IMR-90 (cell line): ENCODE measurements at regions not wholly inside any gene's neighbourhood (a gene's known extent, or its start where the extent isn't known, plus 50 kb on each side); places are given as distances from the start of the nearest gene placed in this dataset.

Source experiments
- ATAC-seq: fragments of 200-7000 bp; cut with Tn5 transposase; 2 replicates; pipeline ENCODE4 v1.9.1; 2020; ENCODE audit warnings: low read depth, mild to moderate bottlenecking, moderate library complexity
- BruUV-seq: library from RNA; stranded (reverse); fragments of 400-500 nt; replicated peaks from 2 replicates; lab custom pipeline; 2021; lab: Mats Ljungman, UMichigan
- CTCF ChIA-PET: fragments of 300-600 bp; formaldehyde crosslinking; extraction: SDS; loops from one replicate; lab custom pipeline; 2021; ENCODE audit warnings: antibody characterized with exemption; lab: Yijun Ruan, JAX
- POLR2A ChIA-PET: fragments of 300-600 bp; sonication (Branson Sonifier 250); formaldehyde crosslinking; loops from one replicate; lab custom pipeline; 2022; ENCODE audit warnings: antibody characterized with exemption; ENCODE audit not compliant: unreplicated experiment; lab: Charles Lee
- DNase-seq: peaks from one replicate; pipeline ENCODE4 v3.0.0; 2013
- H2AFZ ChIP-seq: replicated peaks from 2 replicates; pipeline ENCODE3; 2013; ENCODE audit warnings: low read length, mild to moderate bottlenecking; ENCODE audit not compliant: poor library complexity
- H2AK5ac ChIP-seq: 2 replicates; pipeline ENCODE4 v1.6.1; 2013; ENCODE audit warnings: low read depth, low read length, inconsistent platforms
- H2AK9ac ChIP-seq: replicated peaks from 2 replicates; pipeline ENCODE3; 2013; ENCODE audit warnings: mild to moderate bottlenecking, low read depth, low read length, moderate library complexity; ENCODE audit not compliant: poor library complexity
- H2BK120ac ChIP-seq: 2 replicates; pipeline ENCODE4 v1.6.1; 2013; ENCODE audit warnings: low read depth, low read length, inconsistent platforms
- H2BK15ac ChIP-seq: 3 replicates; pipeline ENCODE4 v1.6.1; 2013; ENCODE audit warnings: low read depth, low read length, inconsistent platforms
- H2BK20ac ChIP-seq: 2 replicates; pipeline ENCODE4 v1.6.1; 2013; ENCODE audit warnings: low read depth, mild to moderate bottlenecking, inconsistent platforms, low read length, moderate library complexity
- H2BK5ac ChIP-seq: 2 replicates; pipeline ENCODE4 v1.6.1; 2013; ENCODE audit warnings: mild to moderate bottlenecking, low read depth, low read length, inconsistent platforms; ENCODE audit not compliant: poor library complexity, severe bottlenecking
- H3K14ac ChIP-seq: replicated peaks from 2 replicates; pipeline ENCODE4 v1.6.1; 2013; ENCODE audit warnings: low read depth, low read length, inconsistent platforms
- H3K18ac ChIP-seq: 2 replicates; pipeline ENCODE4 v1.6.1; 2013; ENCODE audit warnings: low read depth, low read length, control low read depth
- H3K23ac ChIP-seq: 2 replicates; pipeline ENCODE4 v1.6.1; 2013; ENCODE audit warnings: low read depth, low read length, inconsistent platforms
- H3K27ac ChIP-seq: 2 replicates; pipeline ENCODE4 v1.5.1; 2013; ENCODE audit warnings: mild to moderate bottlenecking, control low read depth, low read length; ENCODE audit not compliant: insufficient read depth
- H3K27me3 ChIP-seq: 2 replicates; pipeline ENCODE4 v1.6.1; 2013; ENCODE audit warnings: low read length; ENCODE audit not compliant: control insufficient read depth, insufficient read depth
- H3K36me3 ChIP-seq: 2 replicates; pipeline ENCODE4 v1.6.1; 2013; ENCODE audit warnings: low read length, mixed read lengths; ENCODE audit not compliant: control insufficient read depth, insufficient read depth
- H3K4ac ChIP-seq: 2 replicates; pipeline ENCODE4 v1.6.1; 2013; ENCODE audit warnings: low read depth, low read length, inconsistent platforms
- H3K4me1 ChIP-seq: 2 replicates; pipeline ENCODE4 v1.6.1; 2013; ENCODE audit warnings: low read length, mixed read lengths; ENCODE audit not compliant: control insufficient read depth, insufficient read depth
- H3K4me2 ChIP-seq: 2 replicates; pipeline ENCODE4 v1.6.1; 2013; ENCODE audit warnings: low read depth, mild to moderate bottlenecking, control low read depth, low read length, moderate library complexity
- H3K4me3 ChIP-seq: 2 replicates; pipeline ENCODE4 v1.5.1; 2013; ENCODE audit warnings: low read depth, mild to moderate bottlenecking, control low read depth, low read length, moderate library complexity; ENCODE audit not compliant: insufficient read depth
- H3K56ac ChIP-seq: 2 replicates; pipeline ENCODE4 v1.6.1; 2013; ENCODE audit warnings: low read length, inconsistent platforms; ENCODE audit not compliant: insufficient read depth; ENCODE audit errors: extremely low read depth
- H3K79me1 ChIP-seq, 2 experiments: 2 replicates each; pipeline ENCODE4 v1.6.1; 2013; ENCODE audit warnings: low read length in 2 of 2, inconsistent platforms in 1 of 2, low read depth in 1 of 2
- H3K9ac ChIP-seq: 2 replicates; pipeline ENCODE4 v1.6.1; 2013; ENCODE audit warnings: low read depth, low read length, control low read depth
- H3K9me1 ChIP-seq: 2 replicates; pipeline ENCODE4 v1.6.1; 2013; ENCODE audit warnings: low read length, inconsistent platforms; ENCODE audit not compliant: insufficient read depth
- H3K9me3 ChIP-seq: 2 replicates; pipeline ENCODE4 v1.6.1; 2013; ENCODE audit warnings: low read length; ENCODE audit not compliant: control insufficient read depth, insufficient read depth
- H4K20me1 ChIP-seq: 2 replicates; pipeline ENCODE4 v1.6.1; 2013; ENCODE audit warnings: low read length, inconsistent platforms; ENCODE audit not compliant: insufficient read depth
- H4K5ac ChIP-seq: 2 replicates; pipeline ENCODE4 v1.6.1; 2013; ENCODE audit warnings: mild to moderate bottlenecking, low read depth, low read length, control low read depth
- H4K8ac ChIP-seq, 2 experiments: 2 replicates each; pipeline ENCODE4 v1.6.1; 2013; ENCODE audit warnings: low read depth in 2 of 2, low read length in 2 of 2, control low read depth in 1 of 2, inconsistent platforms in 1 of 2
- H4K91ac ChIP-seq: 2 replicates; pipeline ENCODE4 v1.6.1; 2013; ENCODE audit warnings: low read depth, low read length, inconsistent platforms; ENCODE audit not compliant: insufficient read depth
- BHLHE40 ChIP-seq: fragments of 150-350 bp; IDR thresholded peaks from 2 replicates; pipeline ENCODE4 v1.6.1; 2016; ENCODE audit warnings: mild to moderate bottlenecking, low read depth, low read length
- CHD1 ChIP-seq: IDR thresholded peaks from 2 replicates; pipeline ENCODE4 v1.6.1; 2012; ENCODE audit warnings: low read depth, low read length, improper control_type of control experiment
- CTCF ChIP-seq: conservative IDR thresholded peaks from 2 replicates; pipeline ENCODE4 v1.5.1; 2012; ENCODE audit warnings: mild to moderate bottlenecking, low read depth, low read length, improper control_type of control experiment
- FOS ChIP-seq: fragments of 150-350 bp; IDR thresholded peaks from 2 replicates; pipeline ENCODE4 v1.6.1; 2016; ENCODE audit warnings: low read depth, low read length
- MAFK ChIP-seq: IDR thresholded peaks from 2 replicates; pipeline ENCODE4 v1.6.1; 2012; ENCODE audit warnings: low read depth, low read length, improper control_type of control experiment
- RAD21 ChIP-seq: IDR thresholded peaks from 2 replicates; pipeline ENCODE4 v1.6.1; 2012; ENCODE audit warnings: low read length, improper control_type of control experiment
- RCOR1 ChIP-seq: IDR thresholded peaks from 2 replicates; pipeline ENCODE4 v1.6.1; 2012; ENCODE audit warnings: mild to moderate bottlenecking, low read length, improper control_type of control experiment; ENCODE audit not compliant: insufficient replicate concordance
- WGBS, 2 experiments: methylation state at CpG; one replicate each; pipeline versions ENCODE4 v1.1.5 to v1.1.7; 2013; ENCODE audit warnings: missing lambda C conversion rate in 2 of 2; ENCODE audit not compliant: insufficient read length in 1 of 2; ENCODE audit errors: extremely low coverage in 2 of 2; 5-methylcytosine and 5-hydroxymethylcytosine counted together
- dilution Hi-C: fragments of 300-500 bp; cut with HindIII; formaldehyde crosslinking; loops from one replicate; pipeline ENCODE4 v1.14.3; 2018; ENCODE audit warnings: low sequenced_read_pairs; ENCODE audit not compliant: unreplicated experiment
- in situ Hi-C: fragments of 300-500 bp; cut with MboI; formaldehyde crosslinking; loops from 3 replicates; pipeline ENCODE4 v1.14.3; 2019; ENCODE audit warnings: low sequenced_read_pairs, inconsistent platforms, mixed read lengths
- intact Hi-C: fragments of 100-400 bp; cut with micrococcal nuclease; formaldehyde crosslinking; loops from 2 replicates; pipeline ENCODE4 v1.10.0; 2022

DNA sequence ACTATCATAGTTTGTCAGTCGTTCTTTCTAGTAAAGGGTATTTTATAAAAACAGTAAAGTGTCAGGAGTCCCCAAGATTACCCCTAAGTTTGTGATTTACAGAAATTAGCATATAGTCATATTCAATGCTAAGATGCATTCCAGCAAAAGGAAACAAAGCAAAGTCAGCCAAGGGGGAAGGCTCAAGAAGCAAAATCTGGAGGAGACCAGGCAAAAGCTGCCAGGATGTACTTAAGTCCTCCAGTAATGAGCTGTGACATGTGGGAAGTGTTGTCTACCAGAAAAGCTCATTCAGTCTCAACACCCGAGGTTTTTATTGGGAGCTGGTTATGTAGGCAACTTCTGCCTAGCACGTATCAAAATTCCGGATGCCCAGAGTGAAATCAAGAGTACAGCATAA lies 373.4 kb upstream of the TMPRSS15 start:
- H4K8ac ChIP-seq: no peak overlapping the region
- H3K9me1 ChIP-seq: no peaks in the 10 kb centered on the region
- 0 out of 2 replicates have a peak, but pooled peaks cover 3% of the 10 kb centered on the region for H3K9me3 ChIP-seq
- H3K56ac ChIP-seq: no peak overlapping the region
- no peak overlapping the region for H3K23ac ChIP-seq
- H3K18ac ChIP-seq: no peak overlapping the region
- H4K5ac ChIP-seq: no peak overlapping the region
- H2BK120ac ChIP-seq: no peak overlapping the region
- no peak overlapping the region for H2AK9ac ChIP-seq
- no peaks in the 10 kb centered on the region for H3K79me1 ChIP-seq
- H3K36me3 ChIP-seq: no peaks in the 10 kb centered on the region
- H2AK5ac ChIP-seq: no peak overlapping the region
- in situ Hi-C loops: no loop called here
- no peak overlapping the region for H3K14ac ChIP-seq
- no peak for ATAC-seq
- no peak overlapping the region for H3K4me2 ChIP-seq
- no peak for DNase-seq
- no peak overlapping the region for H2AFZ ChIP-seq
- no peak overlapping the region for H3K9ac ChIP-seq
- no peaks in the 10 kb centered on the region for H3K4me1 ChIP-seq
- no peaks in the 10 kb centered on the region for H3K27me3 ChIP-seq
- no peak overlapping the region for H3K4ac ChIP-seq
- no CpG with 5 or more reads among the region's 4 CpGs for WGBS, 2 experiments
- H4K91ac ChIP-seq: no peak overlapping the region
- H2BK5ac ChIP-seq: no peak overlapping the region
- no peak overlapping the region for H3K4me3 ChIP-seq
- no peaks in the 10 kb centered on the region for H4K20me1 ChIP-seq
- POLR2A ChIA-PET: no interaction called here
- H3K27ac ChIP-seq: no peak overlapping the region
- no peak overlapping the region for H2BK15ac ChIP-seq
- CTCF ChIA-PET: no interaction called here
- H2BK20ac ChIP-seq: no peak overlapping the region
- dilution Hi-C loops: no loop called here
- no TSS peak for BruUV-seq
- intact Hi-C loops: no loop called here
- TF ChIP-seq CTCF (no peak), MAFK (no peak), CHD1 (no peak), RCOR1 (no peak), BHLHE40 (no peak), FOS (no peak), RAD21 (no peak)
